HG02759 (cell line): ENCODE measurements at regions not wholly inside any gene's neighbourhood (a gene's known extent, or its start where the extent isn't known, plus 50 kb on each side); places are given as distances from the start of the nearest gene placed in this dataset.
"Not testable (repeated sequence)": the region's sequence is repeated elsewhere in the genome, so short reads cannot be mapped to it uniquely, and the experiment has no call there.

Experiments
- ATAC-seq: cut with Tn5 transposase; IDR thresholded peaks from one replicate; pipeline ENCODE4 v1.9.1; 2021; ENCODE audit warnings: mild to moderate bottlenecking, moderate library complexity; ENCODE audit not compliant: unreplicated experiment

GRCh38 chr2:90209009-90209408, 1517.5 kb downstream of the RPIA start:
- ATAC-seq, result no peak

GRCh38 chr2:90209806-90210205, 1518.3 kb downstream of the RPIA start:
- no peak for ATAC-seq

- ATAC-seq, result not testable (repeated sequence)
Observed at GRCh38 chr2:90215880-90216279, 1524.4 kb downstream of the RPIA start.

GRCh38 chr2:90216801-90217200, 1525.3 kb downstream of the RPIA start:
- not testable (repeated sequence) for ATAC-seq

- ATAC-seq, result not testable (repeated sequence)
Observed at GRCh38 chr2:90218534-90218933, 1527.1 kb downstream of the RPIA start.

- not testable (repeated sequence) for ATAC-seq
Observed at GRCh38 chr2:90220623-90221299, 1529.3 kb downstream of the RPIA start.

GRCh38 chr2:90221300-90221651, 1529.8 kb downstream of the RPIA start:
- ATAC-seq, result no peak

- not testable (repeated sequence) for ATAC-seq
Observed at GRCh38 chr2:90224767-90225166, 1533.3 kb downstream of the RPIA start.

- not testable (repeated sequence) for ATAC-seq
Observed at GRCh38 chr2:90226465-90227072, 1535.1 kb downstream of the RPIA start.

- not testable (repeated sequence) for ATAC-seq
Observed at GRCh38 chr2:90231199-90231598, 1539.7 kb downstream of the RPIA start.

GRCh38 chr2:90235452-90235851, 1544.0 kb downstream of the RPIA start:
- not testable (repeated sequence) for ATAC-seq

- ATAC-seq, result not testable (repeated sequence)
Observed at GRCh38 chr2:90237923-90238361, 1546.5 kb downstream of the RPIA start.

GRCh38 chr2:90238505-90239230, 1547.2 kb downstream of the RPIA start:
- ATAC-seq, result not testable (repeated sequence)

GRCh38 chr2:90239769-90240168, 1548.3 kb downstream of the RPIA start:
- ATAC-seq, result not testable (repeated sequence)

- ATAC-seq, result not testable (repeated sequence)
Observed at GRCh38 chr2:90244902-90245765, 1553.7 kb downstream of the RPIA start.

- ATAC-seq, result not testable (repeated sequence)
Observed at GRCh38 chr2:90248400-90248799, 1556.9 kb downstream of the RPIA start.

- ATAC-seq, result not testable (repeated sequence)
Observed at GRCh38 chr2:90250350-90250749, 1558.9 kb downstream of the RPIA start.

- ATAC-seq, result not testable (repeated sequence)
Observed at GRCh38 chr2:90251576-90251975, 1560.1 kb downstream of the RPIA start.

GRCh38 chr2:90253306-90253705, 1561.8 kb downstream of the RPIA start:
- not testable (repeated sequence) for ATAC-seq

- not testable (repeated sequence) for ATAC-seq
Observed at GRCh38 chr2:90266888-90267287, 1575.4 kb downstream of the RPIA start.

- ATAC-seq, result not testable (repeated sequence)
Observed at GRCh38 chr2:90287751-90288150, 1596.3 kb downstream of the RPIA start.
